ENCODE measurements at regions not wholly inside any gene's neighbourhood (a gene's known extent, or its start where the extent isn't known, plus 50 kb on each side); places are given as distances from the start of the nearest gene placed in this dataset.
"Not testable (repeated sequence)": the region's sequence is repeated elsewhere in the genome, so short reads cannot be mapped to it uniquely, and the experiment has no call there.

DNA sequence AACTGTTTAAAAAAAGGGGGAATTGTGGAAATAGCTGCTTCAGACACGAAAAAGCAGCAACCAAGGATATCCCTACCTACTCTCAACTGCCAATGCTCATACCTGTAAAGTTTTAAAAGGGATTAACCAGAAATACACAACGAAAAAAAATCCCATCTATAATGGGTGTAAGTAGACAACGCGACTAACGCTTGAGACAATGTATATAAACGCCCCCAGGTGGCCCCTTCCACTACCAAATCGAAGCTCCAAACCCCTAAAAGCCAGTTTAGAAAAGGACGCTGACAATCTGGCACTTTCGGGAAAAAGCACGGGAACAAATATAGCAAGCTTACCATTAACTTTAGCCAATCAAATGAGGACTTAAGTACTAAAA is 94.5 kb upstream of the BTN3A2 start:
- H3K27ac Mint-ChIP-seq: no peak overlapping the region

DNA sequence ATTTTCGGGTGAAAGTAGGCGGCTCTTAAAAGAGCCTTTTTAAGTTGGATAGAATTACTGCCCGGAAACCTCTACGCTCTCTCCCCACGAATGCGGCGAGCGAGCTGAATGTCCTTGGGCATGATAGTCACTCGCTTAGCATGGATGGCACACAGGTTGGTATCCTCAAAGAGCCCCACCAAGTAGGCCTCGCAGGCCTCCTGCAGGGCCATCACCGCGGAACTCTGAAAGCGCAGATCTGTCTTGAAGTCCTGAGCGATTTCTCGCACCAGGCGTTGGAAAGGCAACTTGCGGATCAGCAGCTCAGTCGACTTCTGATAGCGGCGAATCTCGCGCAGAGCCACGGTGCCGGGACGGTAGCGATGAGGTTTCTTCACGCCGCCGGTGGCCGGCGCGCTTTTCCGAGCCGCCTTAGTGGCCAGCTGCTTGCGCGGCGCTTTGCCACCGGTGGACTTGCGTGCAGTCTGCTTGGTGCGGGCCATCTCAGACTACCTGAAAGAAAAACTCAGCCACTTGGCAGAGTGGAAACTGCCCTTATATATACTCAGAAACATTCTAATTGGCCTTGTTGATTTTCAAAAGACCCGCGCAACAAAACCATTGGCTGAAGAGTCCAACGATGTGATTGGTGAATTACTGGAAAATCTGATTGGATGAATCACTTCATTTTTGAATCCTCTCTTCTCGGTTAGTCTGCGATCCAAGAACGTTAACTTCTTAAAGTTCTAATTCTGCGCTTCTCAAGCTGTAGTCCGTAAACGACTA is 93.9 kb upstream of the BTN3A2 start:
- peak; percentile 86 for DNase-seq
- Mint-ChIP-seq H3K4me3 (no peak overlapping the region), H3K4me1 (peaks cover 39% of the 10 kb centered on the region), H3K27me3 (no peaks in the 10 kb centered on the region), H3K36me3 (peaks cover 15% of the 10 kb centered on the region), H3K9me3 (no peaks in the 10 kb centered on the region), H3K27ac (no peak overlapping the region)
- CTCF ChIA-PET: interaction anchor here (1.2 to 4.9 kb wide), 3 partner anchors 13 to 46 kb away, joined by 3 to 22 read pairs (median 12); a partner anchor contains a TSS

More for the DNA sequence above, 94.5 kb upstream of the BTN3A2 start:
- Mint-ChIP-seq H3K4me1 (peaks cover 33% of the 10 kb centered on the region), H3K36me3 (peaks cover 15% of the 10 kb centered on the region), H3K4me3 (no peak overlapping the region), H3K27me3 (no peaks in the 10 kb centered on the region), H3K9me3 (no peaks in the 10 kb centered on the region)
- CTCF ChIA-PET: interaction anchor here (1.0 to 4.9 kb wide), 4 partner anchors 12 to 91 kb away, joined by 3 to 22 read pairs (median 8); a partner anchor contains a TSS
- DNase-seq: peak; percentile 51

DNA sequence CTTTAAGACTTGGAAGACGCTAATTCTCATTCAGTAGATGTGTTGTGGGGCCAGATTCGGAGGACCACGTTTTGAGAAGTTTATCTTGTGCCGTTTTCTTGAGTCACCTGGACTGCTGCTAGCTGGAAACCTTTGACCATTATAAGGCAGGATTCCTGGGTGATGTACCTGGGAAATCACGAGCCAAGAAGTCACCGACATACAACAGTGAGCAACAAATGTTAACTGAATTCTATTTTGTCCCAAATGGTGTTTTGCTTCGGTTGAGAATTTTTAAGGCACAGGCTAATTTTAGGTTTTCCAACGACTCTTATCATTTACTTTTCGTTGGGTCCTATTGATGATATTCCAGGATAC is 93.4 kb upstream of the BTN3A2 start:
- CTCF ChIA-PET: interaction anchor here (2.8 to 4.9 kb wide), 2 partner anchors 13 to 21 kb away, joined by 12 to 22 read pairs; a partner anchor contains a TSS
- Mint-ChIP-seq H3K9me3 (no peaks in the 10 kb centered on the region), H3K4me3 (no peak overlapping the region), H3K27me3 (no peaks in the 10 kb centered on the region), H3K27ac (no peak overlapping the region), H3K36me3 (peaks cover 15% of the 10 kb centered on the region), H3K4me1 (peaks cover 44% of the 10 kb centered on the region)
- no peak for DNase-seq

DNA sequence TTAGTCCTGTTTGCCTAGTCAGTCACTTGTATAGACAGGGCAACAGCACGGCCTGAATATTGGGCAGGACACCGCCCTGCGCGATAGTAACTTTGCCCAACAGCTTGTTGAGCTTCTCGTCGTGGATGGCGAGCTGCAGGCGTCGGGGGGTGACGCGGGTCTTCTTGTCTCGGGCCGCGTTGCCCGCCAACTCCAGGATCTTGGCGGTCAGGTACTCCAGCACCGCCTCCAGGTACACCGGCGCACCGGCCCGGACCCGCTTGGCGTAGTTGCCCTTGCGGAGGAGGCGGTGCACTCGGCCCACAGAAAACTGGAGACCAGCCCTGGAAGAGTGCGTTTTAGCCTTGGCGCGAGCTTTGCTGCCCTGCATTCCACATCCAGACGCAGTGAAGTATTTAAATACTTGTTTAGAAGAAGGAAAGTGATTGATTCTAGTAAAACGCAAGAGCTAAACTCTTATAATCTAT is 92.8 kb upstream of the BTN3A2 start:
- DNase-seq: peak; percentile 74
- peaks cover 48% of the 10 kb centered on the region for H3K4me1 Mint-ChIP-seq
- no peak overlapping the region for H3K27ac Mint-ChIP-seq
- no peaks in the 10 kb centered on the region for H3K9me3 Mint-ChIP-seq
- CTCF ChIA-PET: interaction anchor here (1.1 to 4.9 kb wide), 2 partner anchors 21 to 84 kb away, joined by 3 to 22 read pairs; a partner anchor contains a TSS
- no peaks in the 10 kb centered on the region for H3K27me3 Mint-ChIP-seq
- no peak overlapping the region for H3K4me3 Mint-ChIP-seq
- H3K36me3 Mint-ChIP-seq: peaks cover 15% of the 10 kb centered on the region

DNA sequence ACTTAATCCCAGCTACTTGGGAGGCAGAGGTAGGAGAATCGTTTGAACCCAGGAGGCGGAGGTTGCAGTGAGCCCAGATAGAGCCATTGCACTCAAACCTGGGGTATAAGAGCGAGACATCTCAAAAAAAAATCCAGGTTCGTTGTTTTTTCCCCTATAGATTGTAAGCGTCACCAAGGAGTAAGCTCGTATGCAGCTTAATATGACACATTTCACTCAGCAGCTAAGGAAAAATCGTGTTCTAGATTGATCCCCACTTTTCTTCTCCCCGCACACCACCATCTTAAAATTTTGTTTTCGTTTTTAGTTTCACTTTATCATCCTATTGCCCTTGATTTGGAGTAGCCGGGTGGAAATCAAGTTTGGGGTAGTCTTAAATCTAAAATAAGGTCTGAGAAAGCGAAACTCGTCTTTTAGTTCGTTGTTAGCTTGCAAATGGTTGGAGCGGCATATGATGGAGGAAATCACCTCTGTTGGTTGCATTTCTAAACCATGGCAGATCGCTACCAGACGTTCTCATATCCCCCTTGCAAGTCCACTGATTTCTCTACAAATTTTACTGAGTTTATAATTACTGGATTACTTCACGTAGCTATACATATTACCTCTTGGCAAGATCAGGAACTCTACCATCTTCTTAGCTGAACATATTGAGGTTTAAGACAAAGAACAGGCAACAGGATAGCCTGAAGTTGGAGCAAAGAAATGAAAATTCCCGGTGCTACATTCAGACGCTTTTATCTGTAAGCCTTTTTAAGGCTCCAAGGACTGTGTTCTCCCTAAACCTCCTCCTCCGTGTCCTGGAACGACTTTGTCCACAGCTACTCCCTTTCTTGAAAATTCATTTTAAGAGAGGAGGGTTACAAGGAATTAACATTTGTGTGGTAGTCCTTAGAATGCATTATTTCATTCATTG is 91.1 kb upstream of the BTN3A2 start:
- Mint-ChIP-seq H3K4me1 (peaks cover 43% of the 10 kb centered on the region), H3K36me3 (peaks cover 15% of the 10 kb centered on the region), H3K9me3 (no peaks in the 10 kb centered on the region), H3K4me3 (no peak overlapping the region), H3K27ac (no peak overlapping the region), H3K27me3 (no peaks in the 10 kb centered on the region)
- peak; percentile 55 for DNase-seq
- CTCF ChIA-PET: interaction anchor here (1.2 to 4.9 kb wide), 3 partner anchors 11 to 98 kb away, joined by 3 to 22 read pairs (median 5); a partner anchor contains a TSS

DNA sequence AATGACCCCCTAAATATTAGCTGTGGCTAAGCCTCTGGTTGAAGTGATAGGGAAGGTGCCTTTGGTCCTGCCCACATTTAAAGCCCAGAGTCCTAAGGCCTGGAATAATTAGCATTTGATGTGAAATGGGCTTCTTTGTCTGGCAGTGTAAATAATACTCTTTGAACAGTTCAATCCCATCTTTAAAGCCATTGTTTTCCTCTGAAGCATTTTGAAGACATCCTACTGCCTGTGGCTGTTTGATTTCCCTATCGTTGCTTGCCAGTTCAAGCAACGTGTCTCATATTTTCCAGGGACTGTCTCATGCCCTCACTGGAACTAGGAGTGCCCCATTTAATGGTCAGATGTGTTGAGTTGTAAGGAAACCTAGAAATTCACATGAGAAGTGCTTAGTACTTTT is 89.3 kb upstream of the BTN3A2 start:
- peaks cover 29% of the 10 kb centered on the region for H3K4me1 Mint-ChIP-seq
- no peak for DNase-seq
- CTCF ChIA-PET: no interaction called here
- no peaks in the 10 kb centered on the region for H3K9me3 Mint-ChIP-seq
- H3K4me3 Mint-ChIP-seq: no peak overlapping the region
- H3K27ac Mint-ChIP-seq: peak overlapping the region; percentile 67
- H3K36me3 Mint-ChIP-seq: peaks cover 11% of the 10 kb centered on the region
- H3K27me3 Mint-ChIP-seq: no peaks in the 10 kb centered on the region

DNA sequence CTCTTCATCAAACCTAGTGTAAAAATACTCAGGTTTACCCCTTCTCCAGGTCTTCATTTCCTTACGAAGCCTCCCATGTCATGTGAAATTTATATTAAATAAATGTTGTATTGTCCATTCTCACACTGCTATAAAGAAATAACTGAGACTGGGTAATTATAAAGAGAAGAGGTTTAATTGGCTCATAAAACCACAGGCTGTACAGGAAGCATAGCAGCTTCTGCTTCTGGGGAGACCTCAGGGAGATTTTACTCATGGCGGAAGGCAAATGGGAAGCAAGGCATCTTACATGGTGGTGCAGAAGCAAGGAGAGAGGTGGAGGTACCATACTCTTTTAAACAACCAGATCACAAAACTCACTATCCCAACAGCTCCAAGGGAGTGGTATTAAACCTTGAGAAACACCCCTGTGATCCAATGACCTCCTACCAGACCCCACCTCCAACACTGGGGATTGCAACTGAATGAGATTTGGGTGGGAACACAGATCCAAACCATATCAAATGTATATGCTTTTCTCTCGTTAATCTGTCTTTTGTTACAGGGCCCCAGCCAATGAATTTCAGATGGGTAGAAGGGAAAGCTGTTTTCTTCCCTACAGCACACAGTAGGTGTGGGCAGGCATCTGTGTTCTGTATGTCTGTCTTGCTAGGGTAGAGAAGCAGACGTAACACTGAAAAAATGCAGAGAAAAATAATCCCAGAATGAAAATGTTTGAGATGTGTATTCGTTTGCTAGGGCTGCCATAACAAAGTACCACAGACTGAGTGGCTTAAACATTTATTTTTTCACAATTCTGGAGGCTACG is 88.0 kb upstream of the BTN3A2 start:
- peaks cover 37% of the 10 kb centered on the region for H3K4me1 Mint-ChIP-seq
- CTCF ChIA-PET: interaction anchor here (1.0 kb wide), 1 partner anchor 103 kb away, joined by 4 read pairs; no protein-coding TSS in a partner anchor
- H3K9me3 Mint-ChIP-seq: no peaks in the 10 kb centered on the region
- peaks cover 12% of the 10 kb centered on the region for H3K36me3 Mint-ChIP-seq
- H3K27me3 Mint-ChIP-seq: no peaks in the 10 kb centered on the region
- H3K4me3 Mint-ChIP-seq: no peak overlapping the region
- no peak overlapping the region for H3K27ac Mint-ChIP-seq
- no peak for DNase-seq

DNA sequence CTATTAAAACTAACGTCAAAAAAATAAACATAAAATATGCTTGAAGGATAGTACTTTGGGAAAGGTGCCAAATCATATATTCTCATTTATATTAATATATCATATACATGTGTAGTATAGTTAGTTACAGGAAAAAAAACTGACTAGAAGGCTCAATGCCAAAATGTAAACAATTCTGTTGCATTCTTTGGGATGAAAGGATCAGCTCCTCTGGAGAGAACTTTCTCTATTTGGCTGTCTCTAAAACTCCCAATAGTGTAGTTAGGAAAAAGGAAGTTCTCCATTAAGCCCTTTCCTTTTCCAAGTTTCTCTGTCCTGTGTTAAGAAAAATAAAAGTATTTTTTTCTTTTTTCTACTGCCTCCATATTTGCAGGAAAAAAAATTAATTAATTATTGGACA is 86.5 kb upstream of the BTN3A2 start:
- CTCF ChIA-PET: no interaction called here
- Mint-ChIP-seq H3K36me3 (peaks cover 15% of the 10 kb centered on the region), H3K4me1 (peaks cover 51% of the 10 kb centered on the region)

DNA sequence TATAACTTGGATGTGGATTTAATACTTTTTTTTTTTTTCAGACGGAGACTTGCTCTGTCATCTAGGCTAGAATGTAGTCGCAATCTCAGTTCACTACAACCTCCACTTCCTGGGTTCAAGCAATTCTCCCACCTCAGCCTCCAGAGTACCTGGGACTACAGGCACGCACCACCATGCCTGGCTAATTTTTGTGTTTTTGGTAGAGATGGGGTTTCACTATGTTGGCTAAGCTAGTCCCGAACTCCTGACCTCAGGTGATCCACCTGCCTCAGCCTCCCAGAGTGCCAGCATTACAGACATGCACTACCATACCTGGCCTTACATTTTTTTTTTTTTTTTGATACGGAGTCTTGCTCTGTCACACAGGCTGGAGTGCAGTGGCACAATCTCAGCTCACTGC is 85.6 kb upstream of the BTN3A2 start:
- not testable (repeated sequence) for H3K27ac Mint-ChIP-seq, DNase-seq, H3K9me3 Mint-ChIP-seq, H3K4me3 Mint-ChIP-seq, H3K27me3 Mint-ChIP-seq
- Mint-ChIP-seq H3K4me1 (peaks cover 58% of the 10 kb centered on the region), H3K36me3 (peaks cover 15% of the 10 kb centered on the region)
- CTCF ChIA-PET: interaction anchor here (0.8 kb wide), 1 partner anchor 283 kb away, joined by 3 read pairs; no protein-coding TSS in a partner anchor

More for the DNA sequence above, 86.5 kb upstream of the BTN3A2 start:
- H3K4me3 Mint-ChIP-seq: no peak overlapping the region
- no peaks in the 10 kb centered on the region for H3K9me3 Mint-ChIP-seq
- no peak overlapping the region for H3K27ac Mint-ChIP-seq
- DNase-seq: no peak
- no peaks in the 10 kb centered on the region for H3K27me3 Mint-ChIP-seq

DNA sequence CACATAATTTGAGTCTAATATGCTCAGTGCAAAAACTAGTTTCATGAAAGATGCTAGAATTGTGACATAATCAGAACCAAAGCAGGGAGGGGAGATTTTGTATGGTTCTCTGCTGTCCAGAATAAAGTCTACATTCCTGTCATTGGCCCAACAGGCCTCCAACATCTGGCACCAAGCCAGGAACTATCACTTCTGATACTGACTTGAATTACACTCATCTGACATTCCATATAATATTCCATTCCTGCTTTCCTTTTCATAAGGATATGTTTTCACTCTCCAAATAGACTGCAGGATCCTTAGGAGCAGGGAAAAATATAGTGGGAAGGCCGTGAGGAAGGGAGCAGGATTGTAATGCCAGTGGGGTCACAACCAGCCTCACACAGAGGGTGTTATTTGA is 84.6 kb upstream of the BTN3A2 start:
- H3K4me3 Mint-ChIP-seq: no peak overlapping the region
- H3K4me1 Mint-ChIP-seq: peaks cover 52% of the 10 kb centered on the region
- H3K27ac Mint-ChIP-seq: no peak overlapping the region
- no peaks in the 10 kb centered on the region for H3K9me3 Mint-ChIP-seq
- DNase-seq: no peak
- peaks cover 15% of the 10 kb centered on the region for H3K36me3 Mint-ChIP-seq
- no peaks in the 10 kb centered on the region for H3K27me3 Mint-ChIP-seq
- CTCF ChIA-PET: no interaction called here

DNA sequence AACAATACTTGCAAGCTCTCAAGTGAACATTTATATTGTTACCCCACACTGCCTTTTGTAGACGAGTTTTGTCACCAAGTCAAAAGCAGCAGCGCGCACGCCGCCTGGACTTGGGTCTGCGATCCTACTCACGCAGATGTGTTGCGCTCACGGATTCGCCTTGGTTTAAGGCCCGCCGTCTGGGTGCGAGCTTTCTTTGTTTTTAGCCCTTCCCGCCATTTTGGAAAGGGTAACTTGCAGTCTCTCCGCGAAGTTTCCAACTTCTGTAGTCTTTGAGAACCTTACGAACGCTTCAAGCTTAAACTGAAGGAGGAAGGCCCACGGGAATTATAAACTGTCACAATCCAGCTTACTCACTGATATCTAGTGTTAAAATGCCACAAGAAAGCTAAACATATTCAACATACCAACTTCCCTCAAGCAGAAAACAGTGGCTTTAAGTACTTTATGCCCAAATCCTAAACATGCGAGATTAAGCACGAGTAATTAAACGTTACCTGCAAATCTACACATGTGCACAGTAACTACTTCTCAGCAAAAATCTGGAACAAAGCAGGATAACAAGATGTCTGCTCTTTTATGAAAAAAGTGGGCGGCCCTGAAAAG is 80.4 kb upstream of the BTN3A2 start:
- peak; percentile 75 for DNase-seq
- Mint-ChIP-seq H3K4me3 (peak overlapping the region; percentile 72), H3K9me3 (peaks cover 15% of the 10 kb centered on the region), H3K27me3 (peaks cover 4% of the 10 kb centered on the region), H3K4me1 (peaks cover 38% of the 10 kb centered on the region), H3K27ac (peak overlapping the region; percentile 95), H3K36me3 (peaks cover 26% of the 10 kb centered on the region)
- CTCF ChIA-PET: interaction anchor here (0.8 to 1.8 kb wide), 2 partner anchors 10 to 35 kb away, joined by 3 to 5 read pairs; no protein-coding TSS in a partner anchor

DNA sequence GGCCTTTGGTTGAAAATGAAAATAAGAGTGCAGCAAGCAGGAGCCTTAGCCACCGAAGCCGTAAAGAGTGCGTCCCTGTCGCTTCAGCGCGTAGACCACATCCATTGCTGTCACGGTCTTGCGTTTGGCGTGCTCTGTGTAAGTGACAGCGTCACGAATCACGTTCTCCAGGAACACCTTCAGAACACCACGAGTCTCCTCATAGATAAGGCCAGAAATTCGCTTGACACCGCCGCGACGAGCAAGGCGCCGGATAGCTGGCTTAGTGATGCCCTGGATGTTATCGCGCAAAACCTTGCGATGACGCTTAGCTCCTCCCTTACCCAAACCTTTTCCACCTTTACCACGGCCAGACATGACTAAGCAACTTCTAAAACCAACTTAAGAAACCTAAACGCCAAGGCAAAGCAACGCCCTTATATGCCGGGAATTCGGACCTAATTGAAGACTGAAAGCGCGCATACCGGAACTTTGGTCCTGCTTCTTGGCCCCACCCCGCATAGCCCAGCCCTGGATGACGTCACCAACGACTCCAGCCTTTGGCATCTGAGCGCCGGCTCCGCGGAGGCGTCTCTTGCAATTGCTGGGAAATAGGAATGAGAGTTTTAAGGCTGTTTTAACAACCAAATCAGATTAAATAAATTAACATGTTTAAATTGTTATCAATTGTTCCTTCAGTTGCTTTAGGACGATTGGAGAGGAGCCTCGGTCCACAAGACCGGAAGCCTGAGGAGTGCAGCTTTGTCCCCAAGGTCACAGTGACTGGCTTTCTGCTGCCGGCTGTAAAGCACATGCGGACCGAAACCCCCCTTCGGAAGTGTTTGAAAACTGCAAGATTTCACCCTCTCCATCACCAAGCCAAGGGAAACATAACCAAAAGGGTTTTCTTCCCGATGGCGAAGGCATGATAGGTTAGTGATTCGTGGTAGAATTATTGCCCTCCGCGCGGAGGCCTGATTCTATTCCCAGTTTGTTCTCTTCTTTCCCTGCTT is 79.6 kb upstream of the BTN3A2 start:
- CTCF ChIA-PET: interaction anchor here (0.6 to 1.8 kb wide), 2 partner anchors 10 to 11 kb away, joined by 3 to 5 read pairs; no protein-coding TSS in a partner anchor
- Mint-ChIP-seq H3K36me3 (peaks cover 24% of the 10 kb centered on the region), H3K4me3 (peak overlapping the region; percentile 72), H3K4me1 (peaks cover 38% of the 10 kb centered on the region), H3K27me3 (peaks cover 4% of the 10 kb centered on the region), H3K9me3 (peaks cover 15% of the 10 kb centered on the region), H3K27ac (peak overlapping the region; percentile 95)
- DNase-seq: peak; percentile 99

Data from activated naive CD4-positive, alpha-beta T cell treated with anti-CD3 and anti-CD28 coated beads, Interleukin-2, amount 10 ng/mL, durations not matched to agents 7 days and 5 days (primary cell).